Neutrophil (primary cell): ENCODE measurements at regions not wholly inside any gene's neighbourhood (a gene's known extent, or its start where the extent isn't known, plus 50 kb on each side); places are given as distances from the start of the nearest gene placed in this dataset.

Experiments used
- H3K27ac ChIP-seq: fragments of 200-600 bp; sonication (generic); 2 replicates; pipeline ENCODE4 v1.5.1; 2016; ENCODE audit warnings: mild to moderate bottlenecking, moderate library complexity
- H3K27me3 ChIP-seq: fragments of 200-600 bp; sonication (generic); 2 replicates; pipeline ENCODE4 v1.6.0; 2016; ENCODE audit warnings: mild to moderate bottlenecking
- H3K36me3 ChIP-seq: fragments of 200-600 bp; sonication (generic); 2 replicates; pipeline ENCODE4 v1.5.1; 2017
- H3K4me1 ChIP-seq, 2 experiments: fragments of 200-600 bp in 1 of 2; sonication (generic) in 1 of 2; 1 replicate in 1 of 2; 2 replicates in 1 of 2; pipeline versions ENCODE4 v1.5.1 to v1.6.1; 2013 to 2016; ENCODE audit warnings: low read depth in 1 of 2, low read length in 1 of 2, mild to moderate bottlenecking in 1 of 2, moderate library complexity in 1 of 2; ENCODE audit not compliant: control insufficient read depth in 1 of 2, insufficient read depth in 1 of 2
- H3K4me3 ChIP-seq, 2 experiments: fragments of 200-600 bp in 1 of 2; sonication (generic) in 1 of 2; 1 replicate in 1 of 2; 2 replicates in 1 of 2; pipeline ENCODE4 v1.5.1; 2013 to 2016; ENCODE audit warnings: low read depth in 1 of 2, low read length in 1 of 2, mild to moderate bottlenecking in 1 of 2, moderate library complexity in 1 of 2
- H3K9me3 ChIP-seq: fragments of 200-600 bp; sonication (generic); 2 replicates; pipeline ENCODE4 v1.5.1; 2016
- CTCF ChIP-seq: fragments of 200-600 bp; sonication (generic); IDR thresholded peaks from 2 replicates; pipeline ENCODE4 v1.5.1; 2016; ENCODE audit warnings: antibody characterized with exemption

DNA sequence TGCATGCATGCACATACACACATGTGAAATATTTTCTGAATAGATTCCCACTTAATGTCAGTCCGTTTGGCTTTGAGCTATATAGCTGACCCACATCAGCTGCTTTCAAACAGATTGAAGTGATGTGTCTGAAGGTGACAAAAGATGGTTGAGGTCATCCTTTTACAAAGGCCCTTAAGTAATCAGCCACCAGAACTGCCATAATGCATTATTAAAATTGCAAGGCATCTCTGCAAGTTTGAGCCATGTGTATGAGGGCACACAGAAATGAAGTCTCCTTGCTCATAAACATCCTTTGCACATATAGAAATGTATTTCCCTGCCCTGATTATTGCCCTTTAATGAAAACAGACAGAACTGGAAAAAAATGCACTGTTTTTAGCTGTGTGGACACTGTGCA lies 1043.0 kb upstream of the C9orf72 start:
- no peaks in the 10 kb centered on the region for H3K36me3 ChIP-seq
- H3K9me3 ChIP-seq: no peaks in the 10 kb centered on the region
- H3K27me3 ChIP-seq: no peaks in the 10 kb centered on the region
- no peaks in the 10 kb centered on the region for H3K4me1 ChIP-seq
- no peak overlapping the region for H3K4me3 ChIP-seq
- no peak for TF ChIP-seq CTCF
- no peak overlapping the region for H3K27ac ChIP-seq

DNA sequence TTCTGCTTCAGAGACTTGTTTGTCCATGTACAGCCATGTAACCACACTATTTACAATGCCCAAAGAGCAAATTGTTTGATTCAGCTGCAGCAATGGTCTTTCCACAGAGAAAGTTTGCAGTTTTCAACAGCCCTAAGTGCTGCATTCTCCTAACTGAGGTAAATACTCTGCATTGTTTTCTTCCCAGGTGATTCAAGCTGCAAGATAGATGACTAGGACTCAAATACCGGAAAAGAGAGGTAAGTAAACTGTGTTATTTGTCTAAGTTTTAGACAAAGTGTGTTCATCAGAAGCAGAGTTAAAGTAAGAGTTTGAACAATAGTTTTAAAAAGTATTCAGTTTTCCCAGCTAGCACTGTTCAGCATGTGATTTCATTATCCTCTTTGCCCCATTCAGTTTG lies 1046.7 kb upstream of the C9orf72 start:
- no peaks in the 10 kb centered on the region for H3K27me3 ChIP-seq
- H3K27ac ChIP-seq: no peak overlapping the region
- H3K4me3 ChIP-seq: no peak overlapping the region
- H3K9me3 ChIP-seq: no peaks in the 10 kb centered on the region
- TF ChIP-seq CTCF: no peak
- no peaks in the 10 kb centered on the region for H3K4me1 ChIP-seq
- no peaks in the 10 kb centered on the region for H3K36me3 ChIP-seq

DNA sequence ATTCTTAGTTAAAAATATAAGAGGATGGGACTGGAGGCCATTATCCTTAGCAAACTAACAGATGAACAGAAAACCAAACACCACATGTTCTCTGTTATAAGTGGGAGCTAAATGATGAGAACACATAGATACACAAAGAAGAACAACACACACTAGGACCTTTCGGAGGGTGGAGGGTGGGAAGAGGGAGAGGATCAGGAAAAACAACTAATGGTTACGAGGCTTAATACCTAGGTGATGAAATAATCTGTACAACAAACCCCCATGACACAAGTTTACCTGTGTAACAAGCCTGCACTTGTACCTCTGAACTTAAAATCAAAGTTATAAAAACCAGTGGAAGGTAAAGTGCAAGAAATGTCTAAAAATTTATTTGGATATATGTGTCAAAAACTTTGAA lies 1047.4 kb upstream of the C9orf72 start:
- Histone ChIP-seq H3K4me3 (no peak overlapping the region), H3K9me3 (no peaks in the 10 kb centered on the region), H3K27ac (no peak overlapping the region), H3K4me1 (no peaks in the 10 kb centered on the region), H3K36me3 (no peaks in the 10 kb centered on the region), H3K27me3 (no peaks in the 10 kb centered on the region)
- TF ChIP-seq CTCF: no peak

DNA sequence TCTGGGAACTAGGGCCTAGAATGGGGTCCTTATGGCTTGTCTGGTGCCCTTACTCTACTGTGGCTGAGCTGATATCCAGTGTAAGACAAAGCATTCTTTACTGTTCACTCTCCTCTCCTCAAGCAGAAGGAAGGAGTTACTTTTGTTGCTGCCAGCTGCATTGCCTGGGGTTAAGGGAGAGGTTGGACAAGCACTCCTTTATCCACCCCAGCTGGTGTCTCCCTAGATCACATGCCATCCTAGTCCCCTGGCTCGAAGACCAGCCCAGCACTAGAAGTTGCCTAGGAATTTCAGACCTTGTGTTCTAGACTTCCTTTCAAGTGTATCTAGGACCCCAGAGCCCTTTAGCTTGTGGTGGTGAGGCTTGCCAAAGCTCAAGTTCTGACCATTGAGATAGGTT lies 1051.5 kb upstream of the C9orf72 start:
- Histone ChIP-seq H3K4me3 (no peak overlapping the region), H3K9me3 (no peaks in the 10 kb centered on the region), H3K36me3 (no peaks in the 10 kb centered on the region), H3K27me3 (no peaks in the 10 kb centered on the region), H3K27ac (no peak overlapping the region), H3K4me1 (no peaks in the 10 kb centered on the region)
- no peak for TF ChIP-seq CTCF

GRCh38 chr9:28628031-28628430 lies 1054.8 kb upstream of the C9orf72 start:
- no peak overlapping the region for H3K4me3 ChIP-seq
- H3K27me3 ChIP-seq: no peaks in the 10 kb centered on the region
- no peaks in the 10 kb centered on the region for H3K36me3 ChIP-seq
- no peaks in the 10 kb centered on the region for H3K9me3 ChIP-seq
- H3K27ac ChIP-seq: no peak overlapping the region
- H3K4me1 ChIP-seq: no peaks in the 10 kb centered on the region
- no peak for TF ChIP-seq CTCF

GRCh38 chr9:28648723-28649122 lies 1075.4 kb upstream of the C9orf72 start:
- Histone ChIP-seq H3K27ac (no peak overlapping the region), H3K4me1 (no peaks in the 10 kb centered on the region), H3K27me3 (no peaks in the 10 kb centered on the region), H3K9me3 (no peaks in the 10 kb centered on the region), H3K4me3 (no peak overlapping the region), H3K36me3 (no peaks in the 10 kb centered on the region)
- TF ChIP-seq CTCF: no peak
